ENCODE measurements at regions not wholly inside any gene's neighbourhood (a gene's known extent, or its start where the extent isn't known, plus 50 kb on each side); places are given as distances from the start of the nearest gene placed in this dataset.

GRCh38 chr6:12555267-12555666, 161.3 kb upstream of the PHACTR1 start:
- H3K4me3 ChIP-seq (ENCODE audit: low read depth, low read length, poor library complexity, severe bottlenecking) = no peak overlapping the region
- TF ChIP-seq CTCF (conservative IDR thresholded peaks at IDR 0.05; ENCODE audit: low read length) = no peak
- TF ChIP-seq EZH2phosphoT487 (IDR thresholded peaks at IDR 0.05; ENCODE audit: borderline replicate concordance, low read depth, low read length) = no peak
- no TSS peak for BruUV-seq (replicated peaks)
- H3K4me1 ChIP-seq (ENCODE audit: insufficient read depth, low read length, poor library complexity, severe bottlenecking) = no peaks in the 10 kb centered on the region
- H3K4me2 ChIP-seq (ENCODE audit: low read length) = no peak overlapping the region
- no peaks in the 10 kb centered on the region for H3K36me3 ChIP-seq (ENCODE audit: insufficient read depth, low read length)
- no peaks in the 10 kb centered on the region for H4K20me1 ChIP-seq (ENCODE audit: insufficient read depth, low read length)
- CTCF ChIA-PET (ENCODE audit: unreplicated experiment) = no interaction called here
- POLR2A ChIA-PET = no interaction called here
- no peaks in the 10 kb centered on the region for H3K9me3 ChIP-seq (ENCODE audit: low read length)
- no peak overlapping the region for H3K27ac ChIP-seq (ENCODE audit: low read depth, low read length, poor library complexity, severe bottlenecking)
- intact Hi-C loops (cut with micrococcal nuclease; ENCODE audit: unreplicated experiment) = no loop called here
- no peaks in the 10 kb centered on the region for H3K79me2 ChIP-seq (ENCODE audit: insufficient read depth, low read depth, low read length)
- no peaks in the 10 kb centered on the region for H3K9me2 ChIP-seq (ENCODE audit: insufficient read depth, low read length)
- H2AFZ ChIP-seq (ENCODE audit: low read length) = no peak overlapping the region
- no peak for DNase-seq (ENCODE audit: low spot score)

GRCh38 chr6:12555781-12556180, 160.8 kb upstream of the PHACTR1 start:
- H3K4me1 ChIP-seq (ENCODE audit: insufficient read depth, low read length, poor library complexity, severe bottlenecking) = no peaks in the 10 kb centered on the region
- H2AFZ ChIP-seq (ENCODE audit: low read length) = no peak overlapping the region
- intact Hi-C loops (cut with micrococcal nuclease; ENCODE audit: unreplicated experiment) = no loop called here
- TF ChIP-seq EZH2phosphoT487 (IDR thresholded peaks at IDR 0.05; ENCODE audit: borderline replicate concordance, low read depth, low read length) = no peak
- no peak for TF ChIP-seq CTCF (conservative IDR thresholded peaks at IDR 0.05; ENCODE audit: low read length)
- no peak for DNase-seq (ENCODE audit: low spot score)
- no peaks in the 10 kb centered on the region for H3K9me3 ChIP-seq (ENCODE audit: low read length)
- H3K4me3 ChIP-seq (ENCODE audit: low read depth, low read length, poor library complexity, severe bottlenecking) = no peak overlapping the region
- BruUV-seq (replicated peaks) = no TSS peak
- POLR2A ChIA-PET = no interaction called here
- no peak overlapping the region for H3K4me2 ChIP-seq (ENCODE audit: low read length)
- no peaks in the 10 kb centered on the region for H3K9me2 ChIP-seq (ENCODE audit: insufficient read depth, low read length)
- CTCF ChIA-PET (ENCODE audit: unreplicated experiment) = no interaction called here
- H3K79me2 ChIP-seq (ENCODE audit: insufficient read depth, low read depth, low read length) = no peaks in the 10 kb centered on the region
- H4K20me1 ChIP-seq (ENCODE audit: insufficient read depth, low read length) = no peaks in the 10 kb centered on the region
- H3K36me3 ChIP-seq (ENCODE audit: insufficient read depth, low read length) = no peaks in the 10 kb centered on the region
- no peak overlapping the region for H3K27ac ChIP-seq (ENCODE audit: low read depth, low read length, poor library complexity, severe bottlenecking)

GRCh38 chr6:12557765-12558164, 158.8 kb upstream of the PHACTR1 start:
- ChIA-PET POLR2A (interaction anchor here (0.6 to 1.0 kb wide), 2 partner anchors 12 to 119 kb away, joined by 3 read pairs; no protein-coding TSS in a partner anchor), CTCF (ENCODE audit: unreplicated experiment) (no interaction called here)
- intact Hi-C loops (cut with micrococcal nuclease; ENCODE audit: unreplicated experiment) = no loop called here

More at GRCh38 chr6:12557765-12558164, 158.8 kb upstream of the PHACTR1 start:
- Histone ChIP-seq H3K36me3 (ENCODE audit: insufficient read depth, low read length) (no peaks in the 10 kb centered on the region), H3K9me2 (ENCODE audit: insufficient read depth, low read length) (no peaks in the 10 kb centered on the region), H2AFZ (ENCODE audit: low read length) (no peak overlapping the region), H3K4me2 (ENCODE audit: low read length) (no peak overlapping the region), H3K4me3 (ENCODE audit: low read depth, low read length, poor library complexity, severe bottlenecking) (no peak overlapping the region), H3K9me3 (ENCODE audit: low read length) (no peaks in the 10 kb centered on the region), H3K27ac (ENCODE audit: low read depth, low read length, poor library complexity, severe bottlenecking) (no peak overlapping the region), H3K4me1 (ENCODE audit: insufficient read depth, low read length, poor library complexity, severe bottlenecking) (no peaks in the 10 kb centered on the region), H3K79me2 (ENCODE audit: insufficient read depth, low read depth, low read length) (no peaks in the 10 kb centered on the region), H4K20me1 (ENCODE audit: insufficient read depth, low read length) (no peaks in the 10 kb centered on the region)
- no peak for DNase-seq (ENCODE audit: low spot score)
- no TSS peak for BruUV-seq (replicated peaks)
- TF ChIP-seq EZH2phosphoT487 (IDR thresholded peaks at IDR 0.05; ENCODE audit: borderline replicate concordance, low read depth, low read length) = no peak

Data from OCI-LY7 (cell line).